H4 (cell line): ENCODE measurements at regions not wholly inside any gene's neighbourhood (a gene's known extent, or its start where the extent isn't known, plus 50 kb on each side); places are given as distances from the start of the nearest gene placed in this dataset.

Experiments used
- DNase-seq: peaks from one replicate; pipeline ENCODE4 v3.0.0-alpha.2; 2015; ENCODE audit warnings: low spot score

GRCh38 chr5:23368393-23368792, 139.0 kb upstream of the PRDM9 start:
- DNase-seq = no peak

GRCh38 chr5:23367874-23368273, 139.5 kb upstream of the PRDM9 start:
- peak; percentile 13 for DNase-seq

- DNase-seq = no peak
These were observed 154.1 kb upstream of the PRDM9 start for GRCh38 chr5:23353286-23353685.

GRCh38 chr5:23352446-23352845, 155.0 kb upstream of the PRDM9 start:
- DNase-seq = peak; percentile 86

- DNase-seq = no peak
These were observed 164.3 kb upstream of the PRDM9 start for GRCh38 chr5:23343121-23343520.

GRCh38 chr5:23332650-23333251, 174.7 kb upstream of the PRDM9 start:
- DNase-seq = peak; percentile 61

- no peak for DNase-seq
These were observed 176.7 kb upstream of the PRDM9 start for GRCh38 chr5:23330726-23331125.

GRCh38 chr5:23319901-23320300, 187.5 kb upstream of the PRDM9 start:
- DNase-seq = no peak

- DNase-seq = no peak
These were observed 188.4 kb upstream of the PRDM9 start for GRCh38 chr5:23318960-23319359.

GRCh38 chr5:23318166-23318565, 189.2 kb upstream of the PRDM9 start:
- no peak for DNase-seq

GRCh38 chr5:23316060-23316591, 191.3 kb upstream of the PRDM9 start:
- no peak for DNase-seq

- peak; percentile 83 for DNase-seq
These were observed 192.6 kb upstream of the PRDM9 start for GRCh38 chr5:23314827-23315226.

GRCh38 chr5:23305055-23305454, 202.4 kb upstream of the PRDM9 start:
- no peak for DNase-seq

GRCh38 chr5:23303836-23304235, 203.6 kb upstream of the PRDM9 start:
- DNase-seq = no peak

GRCh38 chr5:23303435-23303834, 204.0 kb upstream of the PRDM9 start:
- peak; percentile 20 for DNase-seq

- DNase-seq = no peak
These were observed 205.0 kb upstream of the PRDM9 start for GRCh38 chr5:23302438-23302837.

- DNase-seq = no peak
These were observed 218.2 kb upstream of the PRDM9 start for GRCh38 chr5:23289162-23289561.

- DNase-seq = no peak
These were observed 222.8 kb upstream of the PRDM9 start for GRCh38 chr5:23284656-23285055.

GRCh38 chr5:23274171-23274570, 233.2 kb upstream of the PRDM9 start:
- no peak for DNase-seq

- peak; percentile 49 for DNase-seq
These were observed 237.4 kb upstream of the PRDM9 start for GRCh38 chr5:23269981-23270380.

GRCh38 chr5:23268136-23268535, 239.3 kb upstream of the PRDM9 start:
- DNase-seq = peak; percentile 40

GRCh38 chr5:23260621-23261020, 246.8 kb upstream of the PRDM9 start:
- no peak for DNase-seq

- peak; percentile 30 for DNase-seq
These were observed 249.8 kb upstream of the PRDM9 start for GRCh38 chr5:23257656-23258055.

GRCh38 chr5:23253621-23254198, 253.7 kb upstream of the PRDM9 start:
- DNase-seq = no peak
